DOHH2 (cell line): ENCODE measurements at regions not wholly inside any gene's neighbourhood (a gene's known extent, or its start where the extent isn't known, plus 50 kb on each side); places are given as distances from the start of the nearest gene placed in this dataset.
A peak's percentile ranks its signal among the peaks of the same experiment; 100 is the strongest.

Experiments used
- CTCF ChIP-seq: fragments of 200-600 bp; sonication (generic); IDR thresholded peaks from one replicate; pipeline ENCODE4 v1.5.1; 2014; ENCODE audit warnings: antibody characterized with exemption, mild to moderate bottlenecking, low read depth, low read length; ENCODE audit not compliant: poor library complexity, severe bottlenecking
- EZH2phosphoT487 ChIP-seq: fragments of 200-600 bp; sonication (generic); IDR thresholded peaks from 2 replicates; pipeline ENCODE4 v1.6.1; 2017; ENCODE audit warnings: borderline replicate concordance, mild to moderate bottlenecking, antibody characterized with exemption, low read length, moderate library complexity, mixed read lengths

- TF ChIP-seq CTCF (peak; percentile 68), EZH2phosphoT487 (no peak)
These were observed 102.4 kb upstream of the FSHB start for GRCh38 chr11:30128269-30128932.
